Fibroblast of pulmonary artery (primary cell): ENCODE measurements at regions not wholly inside any gene's neighbourhood (a gene's known extent, or its start where the extent isn't known, plus 50 kb on each side); places are given as distances from the start of the nearest gene placed in this dataset.
"Not testable (repeated sequence)": the region's sequence is repeated elsewhere in the genome, so short reads cannot be mapped to it uniquely, and the experiment has no call there.

ENCODE experiments used
- DNase-seq: peaks from one replicate; pipeline ENCODE4 v3.0.0-alpha.2; 2010; ENCODE audit warnings: low read depth
- H3K4me3 ChIP-seq: replicated peaks from 2 replicates; pipeline ENCODE4 v1.5.1; 2011; ENCODE audit warnings: low read depth, mild to moderate bottlenecking, control low read depth, low read length, moderate library complexity
- TF ChIP-seq, protein P1 (sequence below): IDR thresholded peaks from 2 replicates; pipeline ENCODE4 v1.5.1; 2011; ENCODE audit warnings: mild to moderate bottlenecking, control low read depth, low read length, inconsistent platforms; ENCODE audit errors: missing control alignments

DNA sequence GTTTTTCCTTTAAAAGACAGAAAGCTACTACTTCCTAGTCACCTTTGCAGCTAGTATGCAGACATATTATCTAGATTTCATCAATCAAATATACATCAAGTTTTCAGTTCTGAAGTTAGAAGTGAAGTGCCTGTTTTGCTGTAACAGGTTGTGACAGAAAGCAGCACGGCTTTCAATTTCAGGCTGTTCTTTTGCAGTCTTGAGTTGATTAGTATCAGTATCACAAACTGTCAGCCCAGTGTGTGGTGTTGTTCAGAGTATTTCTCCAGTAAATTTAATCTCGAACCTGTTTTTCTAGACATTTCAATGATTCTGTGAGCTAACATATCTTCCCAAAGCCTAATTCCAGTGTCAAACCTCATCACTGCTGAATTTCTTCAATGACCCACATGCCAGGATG is 1050.8 kb downstream of the DIPK2A start:
- no peak overlapping the region for H3K4me3 ChIP-seq
- TF ChIP-seq, protein P1, sequence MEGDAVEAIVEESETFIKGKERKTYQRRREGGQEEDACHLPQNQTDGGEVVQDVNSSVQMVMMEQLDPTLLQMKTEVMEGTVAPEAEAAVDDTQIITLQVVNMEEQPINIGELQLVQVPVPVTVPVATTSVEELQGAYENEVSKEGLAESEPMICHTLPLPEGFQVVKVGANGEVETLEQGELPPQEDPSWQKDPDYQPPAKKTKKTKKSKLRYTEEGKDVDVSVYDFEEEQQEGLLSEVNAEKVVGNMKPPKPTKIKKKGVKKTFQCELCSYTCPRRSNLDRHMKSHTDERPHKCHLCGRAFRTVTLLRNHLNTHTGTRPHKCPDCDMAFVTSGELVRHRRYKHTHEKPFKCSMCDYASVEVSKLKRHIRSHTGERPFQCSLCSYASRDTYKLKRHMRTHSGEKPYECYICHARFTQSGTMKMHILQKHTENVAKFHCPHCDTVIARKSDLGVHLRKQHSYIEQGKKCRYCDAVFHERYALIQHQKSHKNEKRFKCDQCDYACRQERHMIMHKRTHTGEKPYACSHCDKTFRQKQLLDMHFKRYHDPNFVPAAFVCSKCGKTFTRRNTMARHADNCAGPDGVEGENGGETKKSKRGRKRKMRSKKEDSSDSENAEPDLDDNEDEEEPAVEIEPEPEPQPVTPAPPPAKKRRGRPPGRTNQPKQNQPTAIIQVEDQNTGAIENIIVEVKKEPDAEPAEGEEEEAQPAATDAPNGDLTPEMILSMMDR, result no peak
- no peak for DNase-seq

DNA sequence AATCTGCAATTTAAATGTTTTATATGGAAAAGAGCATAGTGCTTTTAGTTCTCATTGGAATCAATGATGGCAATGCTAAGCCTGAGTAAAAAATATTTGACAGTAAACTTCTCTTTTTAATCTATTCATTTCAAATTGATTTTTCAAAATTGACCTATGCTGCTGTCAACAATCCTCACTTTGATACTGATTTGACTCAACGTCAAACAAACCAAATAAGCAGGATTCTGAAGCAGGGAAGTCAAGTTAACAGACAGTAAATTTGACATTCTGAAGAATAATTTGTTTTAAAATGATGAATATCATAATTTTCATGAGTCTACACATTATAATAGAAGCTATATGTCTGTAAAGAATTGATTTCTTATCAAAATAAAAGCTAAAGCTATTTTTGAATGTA is 1053.1 kb downstream of the DIPK2A start:
- H3K4me3 ChIP-seq, result no peak overlapping the region
- TF ChIP-seq, protein P1, result no peak
- no peak for DNase-seq

DNA sequence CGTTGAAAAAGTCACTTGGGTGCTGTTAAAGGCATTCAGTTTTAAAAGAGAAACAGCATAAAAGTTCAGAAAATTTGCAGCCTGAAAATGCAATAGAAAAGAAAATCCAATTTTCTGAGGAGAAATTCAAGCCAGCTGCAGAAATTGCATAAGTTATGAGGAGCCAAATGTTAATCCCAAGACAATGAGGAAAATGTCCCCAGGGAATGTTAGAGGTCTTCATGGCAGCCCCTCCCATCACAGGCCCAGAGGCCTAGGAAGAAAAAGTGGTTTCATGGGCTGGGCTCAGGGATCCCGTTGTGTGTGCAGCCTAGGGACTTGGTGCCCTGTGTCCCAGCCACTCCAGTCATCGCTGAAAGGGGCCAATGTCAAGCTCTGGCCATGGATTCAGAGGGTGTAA is 1055.6 kb downstream of the DIPK2A start:
- not testable (repeated sequence) for H3K4me3 ChIP-seq, DNase-seq

DNA sequence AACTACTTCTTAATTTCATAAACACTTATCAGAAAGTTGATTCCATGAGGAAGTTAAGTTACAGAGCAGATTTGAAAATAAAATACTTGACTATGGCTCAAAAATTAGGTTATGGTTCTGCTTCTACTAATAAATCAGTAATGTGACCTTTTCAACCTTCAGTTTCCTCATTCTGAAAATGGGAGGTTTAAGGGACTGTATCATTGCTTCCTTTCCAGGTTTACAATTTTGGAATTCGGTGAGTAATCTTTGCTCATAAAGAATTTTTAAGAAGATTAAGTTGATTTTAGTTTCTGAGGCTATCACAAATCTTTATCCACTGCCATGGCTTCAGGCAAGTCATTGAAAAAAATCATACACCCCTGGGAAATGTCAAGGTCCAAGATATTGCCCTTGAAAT is 1061.2 kb downstream of the DIPK2A start:
- no peak for DNase-seq
- H3K4me3 ChIP-seq, result no peak overlapping the region
- TF ChIP-seq, protein P1, result no peak

DNA sequence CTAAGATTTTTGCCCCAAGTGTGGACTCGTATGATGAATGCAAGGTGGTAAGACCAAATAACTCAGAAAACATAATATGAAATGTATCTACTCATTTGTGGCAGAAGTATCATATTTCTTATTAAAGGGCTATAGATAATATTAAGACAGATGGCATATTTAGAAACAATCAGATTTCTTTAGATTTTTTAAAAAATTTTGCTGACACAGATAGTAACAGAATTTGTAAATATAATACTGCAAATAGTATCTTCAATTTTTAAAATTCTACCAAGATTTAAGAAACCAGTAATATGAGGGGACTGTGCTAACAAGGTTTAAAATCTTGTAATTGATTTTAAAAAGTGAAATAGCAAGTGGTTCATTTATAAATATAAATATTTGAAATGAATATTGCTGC is 1064.1 kb downstream of the DIPK2A start:
- TF ChIP-seq, protein P1, result no peak
- DNase-seq, result no peak
- H3K4me3 ChIP-seq, result no peak overlapping the region

DNA sequence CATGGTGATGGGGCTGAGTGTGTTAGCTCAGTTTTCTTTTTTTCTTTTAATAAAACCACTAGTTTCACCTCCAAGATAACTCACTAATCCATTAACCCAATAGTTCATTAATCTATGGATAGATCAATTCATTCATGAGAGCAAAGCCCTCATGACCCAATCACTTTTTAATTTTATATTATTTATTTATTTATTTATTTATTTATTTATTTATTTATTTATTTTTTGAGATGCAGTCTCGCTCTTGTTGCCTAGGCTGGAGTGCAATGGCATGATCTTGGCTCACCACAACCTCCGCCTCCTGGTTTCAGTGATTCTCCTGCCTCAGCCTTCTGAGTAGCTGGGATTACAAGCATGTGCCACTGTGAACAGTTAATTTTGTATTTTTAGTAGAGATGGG is 1082.4 kb downstream of the DIPK2A start:
- DNase-seq, result not testable (repeated sequence)

DNA sequence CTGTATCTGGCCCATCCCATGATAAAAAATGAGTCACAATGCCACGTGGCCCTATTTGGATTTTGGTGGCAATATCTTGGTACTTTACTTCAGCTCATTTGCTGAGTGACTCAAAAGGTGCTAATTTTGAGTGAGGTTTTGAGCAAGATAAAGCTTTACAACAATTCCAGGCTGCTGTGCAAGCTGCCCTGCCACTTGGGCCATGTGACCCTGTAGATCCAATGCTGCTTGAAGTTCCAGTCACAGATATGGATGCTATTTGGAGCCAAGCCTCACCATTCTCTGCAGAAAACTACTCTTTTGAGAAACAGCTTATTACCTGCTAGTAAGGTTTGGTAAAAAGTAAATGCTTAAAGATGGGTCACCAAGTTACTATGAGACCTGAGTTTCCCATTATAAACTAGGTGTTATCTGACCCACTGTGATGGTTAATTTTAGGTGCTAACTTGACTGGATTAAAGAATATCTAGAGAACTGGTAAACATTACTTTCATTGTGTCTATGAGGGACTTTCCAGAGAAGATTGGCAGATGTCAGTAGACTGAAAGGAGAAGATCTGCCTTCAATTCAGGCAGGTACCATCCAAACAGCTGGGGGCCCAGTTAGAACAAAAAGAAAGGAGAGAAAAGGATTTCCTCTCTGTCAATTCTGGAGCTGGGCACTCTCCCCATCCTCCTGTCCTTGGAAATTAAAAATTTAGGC is 1083.9 kb downstream of the DIPK2A start:
- H3K4me3 ChIP-seq, result no peak overlapping the region
- no peak for DNase-seq
- TF ChIP-seq, protein P1, result no peak

More for the DNA sequence above, 1082.4 kb downstream of the DIPK2A start:
- H3K4me3 ChIP-seq, result not testable (repeated sequence)

DNA sequence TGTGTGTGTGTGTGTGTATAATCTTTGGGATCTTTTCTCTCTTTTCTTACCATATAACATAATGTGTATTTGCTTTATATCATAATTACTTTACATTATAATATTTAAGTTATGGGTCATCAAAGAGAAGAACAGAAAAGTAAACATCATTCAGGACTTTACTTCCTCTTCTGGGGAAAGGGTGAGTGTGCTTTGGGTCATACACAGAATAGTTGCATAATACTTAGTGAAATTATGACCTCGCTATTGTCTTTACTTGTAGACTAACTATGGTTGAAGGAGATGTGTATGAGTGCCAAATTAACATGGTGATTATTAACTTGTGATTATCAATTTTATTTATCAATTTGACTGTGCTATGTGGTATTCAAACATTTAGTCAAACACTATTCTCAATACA is 1086.9 kb downstream of the DIPK2A start:
- H3K4me3 ChIP-seq, result no peak overlapping the region
- TF ChIP-seq, protein P1, result no peak
- DNase-seq, result peak; percentile 18
